ENCODE measurements at regions not wholly inside any gene's neighbourhood (a gene's known extent, or its start where the extent isn't known, plus 50 kb on each side); places are given as distances from the start of the nearest gene placed in this dataset.

- no peak for ATAC-seq
- TF ChIP-seq ISL1 (CRISPR knock-in tag; IDR thresholded peaks at IDR 0.05) (no peak), ZC3H10 (CRISPR knock-in tag; IDR thresholded peaks at IDR 0.05) (no peak), TOX (CRISPR knock-in tag; IDR thresholded peaks at IDR 0.05; ENCODE audit: borderline replicate concordance) (no peak), ZFP30 (CRISPR knock-in tag; IDR thresholded peaks at IDR 0.05) (no peak), SNAI2 (CRISPR knock-in tag; IDR thresholded peaks at IDR 0.05) (no peak), CSRNP3 (CRISPR knock-in tag; IDR thresholded peaks at IDR 0.05) (no peak), ESRRG (CRISPR knock-in tag; IDR thresholded peaks at IDR 0.05) (no peak), ZNF70 (CRISPR knock-in tag; IDR thresholded peaks at IDR 0.05) (no peak), PATZ1 (CRISPR knock-in tag; IDR thresholded peaks at IDR 0.05; ENCODE audit: borderline replicate concordance) (no peak), OSR1 (CRISPR knock-in tag; IDR thresholded peaks at IDR 0.05) (no peak), GLIS3 (CRISPR knock-in tag; IDR thresholded peaks at IDR 0.05) (no peak), TCF4 (CRISPR knock-in tag; IDR thresholded peaks at IDR 0.05; ENCODE audit: borderline replicate concordance) (no peak), RARB (CRISPR knock-in tag; IDR thresholded peaks at IDR 0.05) (no peak), ZNF565 (CRISPR knock-in tag; conservative IDR thresholded peaks at IDR 0.05; ENCODE audit: low read depth) (no peak), ZNF8 (CRISPR knock-in tag; IDR thresholded peaks at IDR 0.05) (no peak), BACH2 (CRISPR knock-in tag; IDR thresholded peaks at IDR 0.05; ENCODE audit: borderline replicate concordance) (no peak), PPARA (CRISPR knock-in tag; IDR thresholded peaks at IDR 0.05; ENCODE audit: borderline replicate concordance) (no peak)
- TF ChIP-seq, protein P1, sequence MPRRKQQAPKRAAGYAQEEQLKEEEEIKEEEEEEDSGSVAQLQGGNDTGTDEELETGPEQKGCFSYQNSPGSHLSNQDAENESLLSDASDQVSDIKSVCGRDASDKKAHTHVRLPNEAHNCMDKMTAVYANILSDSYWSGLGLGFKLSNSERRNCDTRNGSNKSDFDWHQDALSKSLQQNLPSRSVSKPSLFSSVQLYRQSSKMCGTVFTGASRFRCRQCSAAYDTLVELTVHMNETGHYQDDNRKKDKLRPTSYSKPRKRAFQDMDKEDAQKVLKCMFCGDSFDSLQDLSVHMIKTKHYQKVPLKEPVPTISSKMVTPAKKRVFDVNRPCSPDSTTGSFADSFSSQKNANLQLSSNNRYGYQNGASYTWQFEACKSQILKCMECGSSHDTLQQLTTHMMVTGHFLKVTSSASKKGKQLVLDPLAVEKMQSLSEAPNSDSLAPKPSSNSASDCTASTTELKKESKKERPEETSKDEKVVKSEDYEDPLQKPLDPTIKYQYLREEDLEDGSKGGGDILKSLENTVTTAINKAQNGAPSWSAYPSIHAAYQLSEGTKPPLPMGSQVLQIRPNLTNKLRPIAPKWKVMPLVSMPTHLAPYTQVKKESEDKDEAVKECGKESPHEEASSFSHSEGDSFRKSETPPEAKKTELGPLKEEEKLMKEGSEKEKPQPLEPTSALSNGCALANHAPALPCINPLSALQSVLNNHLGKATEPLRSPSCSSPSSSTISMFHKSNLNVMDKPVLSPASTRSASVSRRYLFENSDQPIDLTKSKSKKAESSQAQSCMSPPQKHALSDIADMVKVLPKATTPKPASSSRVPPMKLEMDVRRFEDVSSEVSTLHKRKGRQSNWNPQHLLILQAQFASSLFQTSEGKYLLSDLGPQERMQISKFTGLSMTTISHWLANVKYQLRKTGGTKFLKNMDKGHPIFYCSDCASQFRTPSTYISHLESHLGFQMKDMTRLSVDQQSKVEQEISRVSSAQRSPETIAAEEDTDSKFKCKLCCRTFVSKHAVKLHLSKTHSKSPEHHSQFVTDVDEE (CRISPR knock-in tag; IDR thresholded peaks at IDR 0.05), result no peak
- TF ChIP-seq, protein P2, sequence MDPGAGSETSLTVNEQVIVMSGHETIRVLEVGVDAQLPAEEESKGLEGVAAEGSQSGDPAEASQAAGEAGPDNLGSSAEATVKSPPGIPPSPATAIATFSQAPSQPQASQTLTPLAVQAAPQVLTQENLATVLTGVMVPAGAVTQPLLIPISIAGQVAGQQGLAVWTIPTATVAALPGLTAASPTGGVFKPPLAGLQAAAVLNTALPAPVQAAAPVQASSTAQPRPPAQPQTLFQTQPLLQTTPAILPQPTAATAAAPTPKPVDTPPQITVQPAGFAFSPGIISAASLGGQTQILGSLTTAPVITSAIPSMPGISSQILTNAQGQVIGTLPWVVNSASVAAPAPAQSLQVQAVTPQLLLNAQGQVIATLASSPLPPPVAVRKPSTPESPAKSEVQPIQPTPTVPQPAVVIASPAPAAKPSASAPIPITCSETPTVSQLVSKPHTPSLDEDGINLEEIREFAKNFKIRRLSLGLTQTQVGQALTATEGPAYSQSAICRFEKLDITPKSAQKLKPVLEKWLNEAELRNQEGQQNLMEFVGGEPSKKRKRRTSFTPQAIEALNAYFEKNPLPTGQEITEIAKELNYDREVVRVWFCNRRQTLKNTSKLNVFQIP (CRISPR knock-in tag; IDR thresholded peaks at IDR 0.05; ENCODE audit: borderline replicate concordance, low read depth), result no peak
Measured at GRCh38 chr7:111591-111990, 80.8 kb upstream of the FAM20C start.

- no peak for ATAC-seq
Measured at GRCh38 chr7:112881-113280, 79.5 kb upstream of the FAM20C start.

More at GRCh38 chr7:112881-113280, 79.5 kb upstream of the FAM20C start:
- no peak for TF ChIP-seq PPARA (CRISPR knock-in tag; IDR thresholded peaks at IDR 0.05; ENCODE audit: borderline replicate concordance)
- TF ChIP-seq SNAI2 (CRISPR knock-in tag; IDR thresholded peaks at IDR 0.05), result no peak
- TF ChIP-seq ZNF8 (CRISPR knock-in tag; IDR thresholded peaks at IDR 0.05), result no peak
- TF ChIP-seq, protein P1 (CRISPR knock-in tag; IDR thresholded peaks at IDR 0.05), result no peak
- no peak for TF ChIP-seq ZFP30 (CRISPR knock-in tag; IDR thresholded peaks at IDR 0.05)
- TF ChIP-seq ZNF70 (CRISPR knock-in tag; IDR thresholded peaks at IDR 0.05), result no peak
- no peak for TF ChIP-seq ZC3H10 (CRISPR knock-in tag; IDR thresholded peaks at IDR 0.05)
- TF ChIP-seq ZFP3 (CRISPR knock-in tag; IDR thresholded peaks at IDR 0.05), result no peak
- TF ChIP-seq ARNTL (CRISPR knock-in tag; IDR thresholded peaks at IDR 0.05; ENCODE audit: borderline replicate concordance, low read depth), result no peak
- TF ChIP-seq OSR1 (CRISPR knock-in tag; IDR thresholded peaks at IDR 0.05), result no peak
- TF ChIP-seq CSDC2 (CRISPR knock-in tag; IDR thresholded peaks at IDR 0.05), result no peak
- no peak for TF ChIP-seq TOX (CRISPR knock-in tag; IDR thresholded peaks at IDR 0.05; ENCODE audit: borderline replicate concordance)
- no peak for TF ChIP-seq TCF4 (CRISPR knock-in tag; IDR thresholded peaks at IDR 0.05; ENCODE audit: borderline replicate concordance)
- no peak for TF ChIP-seq ZNF565 (CRISPR knock-in tag; conservative IDR thresholded peaks at IDR 0.05; ENCODE audit: low read depth)
- TF ChIP-seq PATZ1 (CRISPR knock-in tag; IDR thresholded peaks at IDR 0.05; ENCODE audit: borderline replicate concordance), result no peak
- TF ChIP-seq, protein P2 (CRISPR knock-in tag; IDR thresholded peaks at IDR 0.05; ENCODE audit: borderline replicate concordance, low read depth), result no peak
- no peak for TF ChIP-seq ISL1 (CRISPR knock-in tag; IDR thresholded peaks at IDR 0.05)
- TF ChIP-seq BACH2 (CRISPR knock-in tag; IDR thresholded peaks at IDR 0.05; ENCODE audit: borderline replicate concordance), result no peak
